Panc1 (cell line): ENCODE measurements at regions not wholly inside any gene's neighbourhood (a gene's known extent, or its start where the extent isn't known, plus 50 kb on each side); places are given as distances from the start of the nearest gene placed in this dataset.

ENCODE experiments used
- ATAC-seq: fragments of 200-7000 bp; cut with Tn5 transposase; 2 replicates; pipeline ENCODE4 v1.9.1; 2020; ENCODE audit warnings: mild to moderate bottlenecking, moderate library complexity
- BruUV-seq: library from RNA; stranded (reverse); fragments of 400-500 nt; replicated peaks from 2 replicates; lab custom pipeline; 2021; lab: Mats Ljungman, UMichigan
- CTCF ChIA-PET: fragments of 300-600 bp; sonication (Branson Sonifier 250); formaldehyde crosslinking; loops from one replicate; lab custom pipeline; 2022; ENCODE audit warnings: antibody characterized with exemption; lab: Charles Lee
- POLR2A ChIA-PET: fragments of 300-600 bp; sonication (Branson Sonifier 250); formaldehyde crosslinking; loops from one replicate; lab custom pipeline; 2022; ENCODE audit warnings: antibody characterized with exemption; lab: Charles Lee
- DNase-seq: peaks from one replicate; pipeline ENCODE4 v3.0.0-alpha.2; 2010; ENCODE audit warnings: low read depth, low spot score
- H3K27ac ChIP-seq: 2 replicates; pipeline ENCODE4 v1.5.1; 2011; ENCODE audit warnings: mild to moderate bottlenecking, low read length, inconsistent platforms
- H3K27me3 ChIP-seq: fragments of 200-500 bp; sonication (Bioruptor generic); 2 replicates; pipeline ENCODE4 v1.6.0; 2014; ENCODE audit warnings: low read length, inconsistent platforms; ENCODE audit not compliant: control insufficient read depth, insufficient read depth
- H3K36me3 ChIP-seq: fragments of 200-500 bp; sonication (Bioruptor generic); 2 replicates; pipeline ENCODE4 v1.5.1; 2014; ENCODE audit warnings: inconsistent platforms, mild to moderate bottlenecking, low read length, moderate library complexity; ENCODE audit not compliant: control insufficient read depth, insufficient read depth
- H3K4me1 ChIP-seq: 2 replicates; pipeline ENCODE4 v1.5.1; 2011; ENCODE audit warnings: inconsistent platforms, mild to moderate bottlenecking, low read length, moderate library complexity; ENCODE audit not compliant: control insufficient read depth, insufficient read depth
- H3K4me3 ChIP-seq, 2 experiments: 2 replicates each; pipeline ENCODE4 v1.5.1; 2011 to 2012; ENCODE audit warnings: low read depth in 2 of 2, low read length in 2 of 2, mild to moderate bottlenecking in 2 of 2, inconsistent platforms in 1 of 2, moderate library complexity in 1 of 2
- H3K9me3 ChIP-seq: fragments of 200-500 bp; sonication (Bioruptor generic); 2 replicates; pipeline ENCODE4 v1.5.1; 2014; ENCODE audit warnings: low read depth, mild to moderate bottlenecking, inconsistent platforms, low read length, moderate library complexity; ENCODE audit not compliant: control insufficient read depth, insufficient read depth
- CTCF ChIP-seq: fragments of 450-650 bp; IDR thresholded peaks from 2 replicates; pipeline ENCODE4 v1.5.1; 2017; ENCODE audit warnings: mild to moderate bottlenecking
- POLR2AphosphoS5 ChIP-seq: IDR thresholded peaks from 2 replicates; pipeline ENCODE4 v1.6.1; 2012; ENCODE audit warnings: mild to moderate bottlenecking, low read depth, low read length, moderate library complexity
- REST ChIP-seq, 2 experiments: IDR thresholded peaks; 2 replicates each; pipeline ENCODE4 v1.6.1; 2011 to 2012; ENCODE audit warnings: low read depth in 2 of 2, control low read depth in 1 of 2, low read length in 1 of 2, mild to moderate bottlenecking in 1 of 2, moderate library complexity in 1 of 2; ENCODE audit not compliant: insufficient read depth in 1 of 2
- SIN3A ChIP-seq: IDR thresholded peaks from 2 replicates; pipeline ENCODE4 v1.6.1; 2012; ENCODE audit warnings: low read depth, mild to moderate bottlenecking, low read length, moderate library complexity, borderline replicate concordance; ENCODE audit not compliant: insufficient read depth
- TCF7L2 ChIP-seq: IDR thresholded peaks from 2 replicates; pipeline ENCODE4 v1.6.1; 2011; ENCODE audit warnings: mild to moderate bottlenecking, low read depth, low read length, inconsistent platforms
- in situ Hi-C: cut with HindIII; loops from 2 replicates; pipeline ENCODE4 v1.10.0; 2016; ENCODE audit warnings: low sequenced_read_pairs, low pct_unique_long_range_greater_than_20kb
- intact Hi-C: fragments of 100-400 bp; cut with micrococcal nuclease; formaldehyde crosslinking; loops from one replicate; pipeline ENCODE4 v1.10.0; 2022; ENCODE audit not compliant: unreplicated experiment

- ATAC-seq (no peak), DNase-seq (no peak)
- Histone ChIP-seq H3K36me3 (no peaks in the 10 kb centered on the region), H3K27ac (no peak overlapping the region), H3K4me1 (no peaks in the 10 kb centered on the region), H3K27me3 (no peaks in the 10 kb centered on the region), H3K4me3 (no peak overlapping the region), H3K9me3 (no peaks in the 10 kb centered on the region)
- ChIA-PET CTCF (no interaction called here), POLR2A (no interaction called here)
- in situ Hi-C loops, result no loop called here
- intact Hi-C loops, result no loop called here
- no TSS peak for BruUV-seq
- no peak for TF ChIP-seq TCF7L2
- no peak for TF ChIP-seq POLR2AphosphoS5
- no peak for TF ChIP-seq SIN3A
- TF ChIP-seq CTCF, result no peak
- TF ChIP-seq REST (IDR thresholded peaks at IDR 0.05; ENCODE audit: insufficient read depth in 1 of 2, low read depth in 2 of 2, low read length in 1 of 2), result no peak
Measured at GRCh38 chr2:106981491-106981890, 95.5 kb upstream of the ST6GAL2 start.

GRCh38 chr2:106982350-106982749 is 96.4 kb upstream of the ST6GAL2 start:
- Histone ChIP-seq H3K36me3 (no peaks in the 10 kb centered on the region), H3K9me3 (no peaks in the 10 kb centered on the region), H3K4me3 (no peak overlapping the region), H3K27ac (no peak overlapping the region), H3K4me1 (no peaks in the 10 kb centered on the region), H3K27me3 (no peaks in the 10 kb centered on the region)
- TF ChIP-seq SIN3A (no peak), POLR2AphosphoS5 (no peak), CTCF (no peak)
- intact Hi-C loops, result no loop called here
- no peak for DNase-seq
- no peak for ATAC-seq
- POLR2A ChIA-PET, result no interaction called here
- no TSS peak for BruUV-seq
- CTCF ChIA-PET, result no interaction called here
- in situ Hi-C loops, result no loop called here

GRCh38 chr2:106983305-106983704 is 97.3 kb upstream of the ST6GAL2 start:
- CTCF ChIA-PET, result no interaction called here
- no peak overlapping the region for H3K27ac ChIP-seq
- no peaks in the 10 kb centered on the region for H3K36me3 ChIP-seq
- POLR2A ChIA-PET, result no interaction called here
- in situ Hi-C loops (no loop called here), intact Hi-C loops (no loop called here)
- H3K9me3 ChIP-seq, result no peaks in the 10 kb centered on the region
- no TSS peak for BruUV-seq
- TF ChIP-seq CTCF (no peak), POLR2AphosphoS5 (no peak), TCF7L2 (no peak), REST (IDR thresholded peaks at IDR 0.05; ENCODE audit: insufficient read depth in 1 of 2, low read depth in 2 of 2, low read length in 1 of 2) (no peak), SIN3A (no peak)
- H3K4me1 ChIP-seq, result no peaks in the 10 kb centered on the region
- DNase-seq (no peak), ATAC-seq (no peak)
- no peaks in the 10 kb centered on the region for H3K27me3 ChIP-seq
- H3K4me3 ChIP-seq, result no peak overlapping the region
